ENCODE measurements at regions not wholly inside any gene's neighbourhood (a gene's known extent, or its start where the extent isn't known, plus 50 kb on each side); places are given as distances from the start of the nearest gene placed in this dataset.

DNA sequence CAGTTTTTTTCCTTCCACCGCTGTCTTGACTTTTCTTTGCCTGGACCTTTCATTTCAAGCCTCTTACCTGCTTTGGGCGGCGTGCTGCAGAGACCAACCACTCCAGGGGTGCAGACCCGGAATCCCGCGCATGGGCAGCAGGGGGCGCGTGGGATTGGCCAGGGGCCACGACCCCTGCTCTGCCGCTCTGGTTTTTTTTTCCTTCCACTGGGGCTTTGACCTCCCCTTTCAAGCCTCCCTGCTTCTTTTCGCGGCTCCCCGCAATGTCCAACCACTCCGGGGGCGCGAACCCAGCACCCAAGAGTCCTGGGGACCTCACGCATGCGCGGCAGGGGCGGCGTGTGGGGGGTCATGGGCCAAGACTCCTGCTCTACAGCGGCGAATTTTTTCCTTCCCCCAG, 325.1 kb downstream of the ALG10 start:
- peak; percentile 50 to 62 for DNase-seq

DNA sequence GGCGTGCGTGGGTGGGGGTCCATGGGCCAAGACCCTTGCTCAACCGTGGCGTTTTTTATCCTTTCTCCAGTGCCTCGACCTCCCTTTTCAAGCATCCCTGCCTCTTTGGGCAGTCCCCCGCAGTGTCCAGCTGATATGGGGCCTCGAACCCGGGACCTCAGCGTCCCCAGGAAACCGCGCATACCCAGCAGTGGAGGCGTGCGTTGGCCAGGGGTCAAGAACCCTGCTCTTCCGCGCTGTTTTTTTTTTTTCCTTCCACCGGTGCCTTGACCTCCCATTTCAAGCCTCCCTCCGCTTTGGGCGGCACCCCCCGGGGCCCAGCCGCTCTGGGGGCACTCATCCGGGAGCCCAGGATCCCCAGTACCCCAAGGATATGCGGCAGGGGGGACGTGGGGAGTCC, 325.8 kb downstream of the ALG10 start:
- DNase-seq, result no peak

DNA sequence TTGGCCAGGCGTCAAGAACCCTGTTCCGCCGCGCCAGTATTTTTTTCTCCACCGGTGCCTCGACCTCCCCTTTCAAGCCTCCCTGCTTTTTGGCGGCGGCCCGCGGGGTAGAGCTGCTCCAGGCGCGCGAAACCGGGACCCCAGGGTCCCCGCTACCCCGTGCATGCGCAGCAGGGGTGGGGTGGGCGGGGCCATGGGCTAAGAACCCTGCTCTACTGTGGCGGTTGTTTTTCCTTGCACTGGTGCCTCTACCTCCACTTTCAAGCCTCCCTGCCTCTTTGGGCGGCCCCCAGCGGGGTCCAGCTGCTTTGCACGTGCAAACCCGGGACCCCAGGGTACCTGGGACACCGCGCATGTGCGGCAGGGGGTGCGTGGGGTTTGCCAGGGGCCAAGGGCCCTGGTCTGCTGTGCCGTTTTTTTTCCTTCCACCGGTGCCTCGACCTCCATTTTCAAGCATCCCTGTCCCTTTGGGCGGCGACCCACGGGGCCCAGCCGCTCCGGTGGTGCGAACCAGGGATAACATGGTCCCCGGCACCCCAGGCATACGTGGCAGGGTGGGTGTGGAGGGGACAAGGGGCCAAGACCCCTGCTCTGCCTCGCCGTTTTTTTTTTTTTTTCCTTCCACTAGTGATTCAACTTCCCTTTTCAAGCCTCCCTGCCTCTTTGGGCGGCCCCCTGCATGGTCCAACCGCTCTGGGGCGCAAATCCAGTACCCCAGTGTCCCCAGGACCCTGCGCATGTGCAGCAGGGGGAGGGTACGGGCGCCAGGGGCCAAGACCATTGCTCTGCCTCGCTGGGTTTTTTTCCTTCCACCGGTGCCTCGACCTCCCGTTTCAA, 326.8 kb downstream of the ALG10 start:
- DNase-seq, result peak in 1 of 2 experiments; percentile 20

DNA sequence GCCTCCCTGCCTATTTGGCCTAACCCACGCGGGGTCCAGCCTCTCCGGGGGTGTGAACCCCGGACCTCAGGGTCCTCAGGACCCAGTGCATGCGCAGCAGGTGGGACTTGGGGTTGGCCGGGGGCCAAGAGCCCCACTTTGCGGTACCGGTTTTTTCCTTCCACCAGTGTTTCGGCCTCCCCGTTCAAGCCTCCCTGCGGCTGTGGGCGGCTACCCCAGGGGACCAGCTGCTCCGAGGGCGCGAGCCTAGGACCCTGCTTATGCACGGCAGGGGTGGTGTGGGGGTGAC, 327.3 kb downstream of the ALG10 start:
- DNase-seq, result no peak

DNA sequence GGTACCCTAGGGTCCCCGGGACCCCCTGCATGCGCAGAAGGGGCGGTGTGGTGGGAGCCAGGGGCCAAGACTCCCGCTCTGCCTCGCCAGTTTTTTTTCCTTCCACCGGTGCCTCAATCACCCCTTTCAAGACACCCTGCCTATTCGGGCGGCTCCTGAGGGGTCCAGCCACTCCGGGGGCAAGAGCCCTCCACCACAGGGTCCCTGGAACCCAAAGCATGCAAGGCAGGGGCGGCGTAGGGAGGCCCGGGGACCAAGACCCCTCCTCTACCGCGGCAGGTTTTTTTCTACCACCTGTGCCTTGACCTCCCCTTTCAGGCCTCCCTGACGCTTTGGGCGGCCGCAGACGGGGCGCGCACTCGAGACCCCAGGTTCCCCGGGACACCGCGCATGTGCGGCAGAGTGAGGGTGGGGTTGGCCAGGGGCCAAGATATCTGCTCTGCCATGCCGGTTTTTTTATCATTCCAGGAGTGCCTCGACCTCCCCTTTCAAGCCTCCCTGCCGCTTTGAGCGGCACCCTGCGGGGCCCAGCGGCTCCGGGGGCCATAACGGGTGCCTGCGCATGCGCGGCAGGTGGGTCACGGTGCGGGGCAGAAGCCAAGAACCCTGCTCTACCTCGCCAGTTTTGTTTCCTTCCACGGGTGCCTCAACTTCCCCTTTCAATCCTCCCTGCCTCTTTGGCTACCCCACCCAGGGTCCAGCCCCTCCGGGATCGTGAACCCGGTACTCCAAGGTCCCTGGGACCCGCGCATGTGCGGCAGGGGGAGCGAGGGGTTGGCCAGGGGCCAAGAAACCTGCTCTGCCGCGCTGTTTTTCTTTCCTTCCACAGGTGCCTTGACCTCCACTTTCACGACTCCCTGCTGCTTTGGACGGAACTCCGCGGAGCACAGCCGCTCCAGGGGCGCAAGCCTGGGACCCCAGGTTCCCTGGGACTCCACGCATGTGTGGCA, 328.1 kb downstream of the ALG10 start:
- DNase-seq, result no peak

DNA sequence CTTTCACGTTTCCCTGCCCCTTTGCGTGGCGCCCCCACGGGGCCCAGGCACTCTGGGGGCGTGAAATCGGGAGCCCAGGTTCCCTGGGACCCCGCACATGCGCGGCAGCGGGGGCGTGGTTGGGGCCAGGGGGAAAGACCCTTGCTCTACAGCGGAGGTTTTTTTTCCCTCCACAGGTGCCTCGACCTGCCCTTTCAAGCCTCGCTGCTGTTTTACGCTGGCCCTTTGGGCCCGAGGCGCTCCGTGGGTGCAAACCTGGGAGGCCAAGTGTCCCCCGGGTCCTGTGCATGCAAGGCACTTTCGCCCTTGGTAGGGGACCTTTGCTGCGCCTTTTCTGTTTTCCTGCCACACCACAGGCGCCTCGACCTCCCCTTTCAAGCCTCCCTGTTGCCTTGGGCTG, 329.8 kb downstream of the ALG10 start:
- no peak for DNase-seq

DNA sequence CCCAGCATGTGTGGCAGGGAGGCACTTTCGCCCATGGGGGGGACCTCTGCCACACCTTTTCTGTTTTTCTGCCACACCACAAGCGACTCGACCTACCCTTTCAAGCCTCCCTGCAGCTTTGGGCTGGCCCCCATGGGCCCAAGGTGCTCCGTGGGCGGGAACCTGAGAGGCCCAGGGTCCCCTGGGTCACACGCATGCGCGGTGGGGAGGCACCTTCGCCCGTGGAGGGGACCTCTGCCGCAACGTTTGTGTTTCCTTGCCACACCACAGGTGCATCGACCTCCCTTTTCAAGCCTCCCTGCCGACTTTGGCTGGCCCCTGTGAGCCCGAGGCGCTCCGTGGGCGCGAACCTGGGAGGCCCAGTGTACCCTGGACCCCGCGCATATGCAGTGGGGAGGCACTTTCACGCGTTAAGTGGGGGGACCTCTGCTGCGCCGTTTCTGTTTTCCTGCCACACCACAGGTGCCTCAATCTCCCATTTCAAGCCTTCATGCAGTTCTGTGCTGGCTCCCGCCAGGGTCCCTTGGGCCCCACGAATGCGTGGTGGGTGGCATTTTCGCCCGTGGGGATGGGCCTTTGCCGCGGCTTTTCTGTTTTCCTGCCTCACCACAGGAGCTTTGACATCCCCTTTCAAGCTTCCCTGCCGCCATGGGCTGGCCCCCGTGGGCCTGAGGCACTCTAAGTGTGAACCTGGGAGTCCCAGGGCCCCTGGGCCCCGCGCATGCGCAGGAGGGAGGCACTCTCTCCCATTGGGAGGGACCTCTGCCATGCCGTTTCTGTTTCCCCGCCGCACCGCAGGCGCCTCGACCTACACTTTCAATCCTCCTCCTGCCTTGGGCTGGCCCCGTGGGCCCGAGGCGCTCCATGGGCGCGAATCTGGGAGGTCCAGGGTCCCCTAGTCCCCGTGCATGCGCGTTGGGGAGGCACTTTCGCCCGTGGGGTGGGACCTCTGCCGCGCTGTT, 332.2 kb downstream of the ALG10 start:
- DNase-seq, result no peak

- no peak for DNase-seq
These were observed 334.1 kb downstream of the ALG10 start for GRCh38 chr12:34356233-34356987.

DNA sequence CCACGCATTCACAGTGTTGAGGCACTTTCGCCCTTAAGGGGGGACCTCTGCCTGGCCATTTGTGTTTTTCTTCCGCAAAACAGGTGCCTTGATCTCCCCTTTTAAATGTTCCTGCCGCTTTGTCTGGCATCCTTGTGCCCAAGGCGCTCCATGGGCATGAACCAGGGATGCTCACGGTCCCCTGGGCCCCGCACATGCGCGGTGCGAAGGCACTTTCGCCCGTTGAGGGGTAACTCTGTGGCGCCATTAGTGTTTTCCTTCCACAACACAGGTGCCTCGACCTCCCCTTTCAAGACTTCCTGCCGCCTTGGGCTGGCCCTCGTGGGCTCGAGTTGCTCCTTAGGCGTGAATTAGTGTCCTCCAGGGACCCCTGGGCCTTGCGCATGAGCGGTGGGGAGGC, 335.5 kb downstream of the ALG10 start:
- no peak for DNase-seq

- no peak for DNase-seq
These were observed 335.9 kb downstream of the ALG10 start for GRCh38 chr12:34358198-34358597.

DNA sequence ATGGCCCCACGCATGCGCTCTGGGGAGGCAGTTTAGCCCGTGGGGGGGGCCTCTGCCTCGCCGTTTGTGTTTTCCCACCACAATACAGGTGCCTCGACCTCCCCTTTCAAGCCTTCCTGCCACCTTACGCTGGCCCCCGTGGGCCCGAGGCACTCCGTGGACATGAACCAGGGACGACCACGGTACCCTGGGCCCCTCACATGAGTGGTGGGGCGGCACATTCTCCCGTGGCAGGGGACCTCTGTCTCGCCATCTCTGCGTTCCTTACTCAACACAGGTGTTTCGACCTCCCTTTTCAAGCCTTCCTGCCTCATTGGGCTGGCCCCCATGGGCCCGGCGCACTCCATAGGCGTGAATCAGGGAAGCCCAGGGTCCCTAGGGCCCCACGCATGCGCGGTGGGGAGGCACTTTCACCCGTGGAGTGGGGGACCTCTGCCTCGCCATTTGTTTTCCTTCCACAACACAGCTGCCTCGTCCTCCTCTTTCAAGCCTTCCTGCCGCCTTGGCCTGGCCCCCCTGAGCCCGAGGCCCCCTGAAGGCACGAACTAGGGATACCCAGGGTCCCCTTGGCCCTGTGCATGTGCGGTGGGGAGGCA, 339.5 kb downstream of the ALG10 start:
- DNase-seq, result no peak

GRCh38 chr12:34363050-34363673, 340.9 kb downstream of the ALG10 start:
- no peak for DNase-seq

DNA sequence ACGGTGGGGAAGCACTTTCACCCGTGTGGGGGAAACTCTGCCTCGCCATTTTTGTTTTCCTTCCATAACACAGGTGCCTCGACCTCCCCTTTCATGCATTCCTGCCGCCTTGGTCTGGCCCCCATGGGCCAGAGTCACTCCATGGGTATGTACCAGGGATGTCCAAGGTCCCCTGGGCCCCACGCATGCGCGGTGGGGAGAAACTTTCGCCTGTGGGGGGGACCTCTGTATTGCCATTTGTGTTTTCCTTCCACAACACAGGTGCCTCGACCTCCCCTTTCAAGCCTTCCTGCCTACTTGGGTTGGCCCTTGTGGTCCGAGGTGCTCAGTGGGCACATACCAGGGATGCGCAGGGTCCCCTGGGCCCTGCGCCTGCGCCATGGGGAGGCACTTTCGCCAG, 345.8 kb downstream of the ALG10 start:
- no peak for DNase-seq

GRCh38 chr12:34371050-34371449, 348.8 kb downstream of the ALG10 start:
- no peak for DNase-seq

GRCh38 chr12:34372003-34372402, 349.7 kb downstream of the ALG10 start:
- no peak for DNase-seq

- DNase-seq, result no peak
These were observed 351.6 kb downstream of the ALG10 start for GRCh38 chr12:34373926-34374325.

DNA sequence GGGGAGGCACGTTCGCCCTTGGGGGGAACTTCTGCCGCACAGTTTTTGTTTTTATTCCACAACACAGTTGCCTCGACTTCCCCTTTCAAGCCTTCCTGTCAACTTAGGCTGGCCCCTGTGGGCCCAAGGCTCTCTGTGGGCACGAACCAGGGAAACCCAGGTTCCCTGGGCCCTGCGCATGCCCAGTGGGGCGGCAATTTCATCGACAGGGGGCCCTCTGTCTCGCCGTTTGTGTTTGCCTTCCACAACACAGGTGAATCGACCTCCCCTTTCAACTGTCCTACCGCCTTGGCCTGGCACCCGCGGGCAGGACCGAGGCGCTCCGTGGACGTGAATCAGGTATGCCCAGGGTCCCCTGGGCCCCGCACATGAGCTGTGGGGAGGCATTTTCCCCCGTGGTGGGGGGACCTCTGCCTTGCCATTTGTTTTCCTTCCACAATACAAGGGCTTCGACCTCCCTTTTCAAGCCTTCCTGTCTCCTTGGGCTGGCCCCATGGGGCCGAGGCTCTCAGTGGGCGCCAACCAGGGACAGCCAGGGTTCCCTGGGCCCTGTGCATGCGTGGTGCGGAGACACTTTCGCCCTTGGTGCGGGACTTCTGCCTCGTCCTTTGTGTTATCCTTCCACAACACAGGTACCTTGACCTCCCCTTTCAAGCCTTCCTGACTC, 354.0 kb downstream of the ALG10 start:
- DNase-seq, result no peak

DNA sequence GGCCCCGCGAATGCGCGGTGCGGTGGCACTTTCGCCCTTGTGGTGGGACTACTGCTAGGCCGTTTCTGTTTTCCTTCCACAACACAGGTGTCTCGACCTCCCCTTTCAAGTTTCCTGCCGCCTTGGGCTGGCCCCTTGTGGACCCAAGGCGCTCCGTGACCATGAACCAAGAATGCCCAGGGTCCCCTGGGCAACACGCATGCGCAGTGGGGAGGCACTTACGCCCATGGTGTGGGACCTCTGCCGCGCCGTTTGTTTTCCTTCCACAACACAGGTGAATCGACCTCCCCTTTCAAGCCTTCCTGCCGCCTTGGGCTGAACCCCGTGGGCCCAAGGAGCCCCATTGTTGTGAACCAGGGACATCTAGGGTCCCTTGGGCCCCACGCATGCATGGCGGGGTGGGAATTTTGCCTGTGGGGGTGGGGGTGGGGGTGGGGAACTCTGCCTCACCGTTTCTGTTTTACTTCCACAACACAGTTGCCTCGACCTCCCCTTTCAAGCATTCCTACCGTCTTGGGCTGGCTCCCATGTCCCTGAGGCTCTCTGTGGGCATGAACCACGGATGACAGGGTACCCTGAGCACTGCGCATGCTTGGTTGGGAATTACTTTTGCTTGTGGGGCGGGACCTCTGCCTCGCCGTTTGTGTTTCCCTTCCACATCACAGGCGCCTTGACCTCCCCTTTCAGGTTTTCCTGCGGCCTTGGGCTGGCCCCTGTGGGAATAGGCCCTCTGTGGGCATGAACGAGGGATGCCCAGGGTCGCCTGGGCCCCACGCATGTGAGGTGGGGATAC, 355.1 kb downstream of the ALG10 start:
- no peak for DNase-seq

GRCh38 chr12:34379142-34379541, 356.8 kb downstream of the ALG10 start:
- no peak for DNase-seq

DNA sequence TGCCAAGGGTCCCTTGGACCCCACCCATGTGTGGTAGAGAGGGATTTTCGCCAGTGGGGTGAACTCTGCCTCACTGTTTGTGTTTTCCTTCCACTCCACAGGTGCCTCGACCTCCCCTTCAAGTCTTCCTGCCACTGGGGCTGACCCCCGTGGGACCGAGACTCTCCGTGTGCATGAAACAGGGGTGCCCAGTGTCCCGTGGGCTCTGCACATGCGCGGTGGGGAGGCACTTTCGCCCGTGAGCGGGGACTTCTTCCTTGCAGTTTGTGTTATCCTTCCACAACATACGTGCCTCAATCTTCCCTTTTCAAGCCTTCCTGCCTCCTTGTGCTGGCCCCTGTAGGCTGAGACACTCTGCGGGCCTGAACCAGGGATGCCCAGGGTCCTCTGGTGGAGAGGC, 362.4 kb downstream of the ALG10 start:
- DNase-seq, result no peak

Data from SW 1271 (cell line).